GM10248 (cell line): ENCODE measurements at regions not wholly inside any gene's neighbourhood (a gene's known extent, or its start where the extent isn't known, plus 50 kb on each side); places are given as distances from the start of the nearest gene placed in this dataset.

Experiments used
- CTCF ChIA-PET: fragments of 300-600 bp; sonication (Branson Sonifier 250); formaldehyde crosslinking; extraction: SDS; loops from one replicate; lab custom pipeline; 2021; ENCODE audit warnings: antibody characterized with exemption; lab: Yijun Ruan, JAX
- POLR2A ChIA-PET: fragments of 350-650 bp; sonication (Branson Sonifier 250); formaldehyde crosslinking; extraction: SDS; loops from one replicate; lab custom pipeline; 2020; ENCODE audit warnings: antibody characterized with exemption; lab: Yijun Ruan, JAX
- DNase-seq: peaks from one replicate; pipeline ENCODE4 v3.0.0; 2012; ENCODE audit errors: extremely low spot score
- TF ChIP-seq, protein P1 (sequence below): IDR thresholded peaks from 2 replicates; pipeline ENCODE4 v1.5.1; 2012; ENCODE audit warnings: mild to moderate bottlenecking, low read depth; ENCODE audit errors: extremely low read depth, missing control alignments, control extremely low read depth

DNA sequence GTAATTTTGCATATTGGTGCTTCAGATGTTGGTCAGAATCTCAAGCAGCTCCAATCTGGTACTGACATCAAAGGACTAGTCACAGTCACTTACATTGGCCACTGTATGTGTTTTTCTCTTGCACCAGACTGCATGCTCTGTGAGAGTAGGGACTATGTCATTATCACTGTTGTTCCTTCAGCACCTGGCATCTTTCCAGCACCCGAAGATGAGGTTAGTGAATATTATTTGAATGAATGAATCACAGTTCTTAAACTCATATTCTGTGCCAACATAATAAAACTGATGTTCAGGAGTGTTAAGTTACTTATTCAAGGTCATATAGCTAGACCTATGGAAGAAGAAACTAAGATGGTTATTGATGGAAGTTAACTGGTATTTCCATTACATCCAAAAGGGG, 204.5 kb upstream of the TBX3 start:
- CTCF ChIA-PET: interaction anchor here (1.0 kb wide), 1 partner anchor 31 kb away, joined by 3 read pairs; no protein-coding TSS in a partner anchor
- no peak for DNase-seq
- POLR2A ChIA-PET: no interaction called here
- TF ChIP-seq, protein P1, sequence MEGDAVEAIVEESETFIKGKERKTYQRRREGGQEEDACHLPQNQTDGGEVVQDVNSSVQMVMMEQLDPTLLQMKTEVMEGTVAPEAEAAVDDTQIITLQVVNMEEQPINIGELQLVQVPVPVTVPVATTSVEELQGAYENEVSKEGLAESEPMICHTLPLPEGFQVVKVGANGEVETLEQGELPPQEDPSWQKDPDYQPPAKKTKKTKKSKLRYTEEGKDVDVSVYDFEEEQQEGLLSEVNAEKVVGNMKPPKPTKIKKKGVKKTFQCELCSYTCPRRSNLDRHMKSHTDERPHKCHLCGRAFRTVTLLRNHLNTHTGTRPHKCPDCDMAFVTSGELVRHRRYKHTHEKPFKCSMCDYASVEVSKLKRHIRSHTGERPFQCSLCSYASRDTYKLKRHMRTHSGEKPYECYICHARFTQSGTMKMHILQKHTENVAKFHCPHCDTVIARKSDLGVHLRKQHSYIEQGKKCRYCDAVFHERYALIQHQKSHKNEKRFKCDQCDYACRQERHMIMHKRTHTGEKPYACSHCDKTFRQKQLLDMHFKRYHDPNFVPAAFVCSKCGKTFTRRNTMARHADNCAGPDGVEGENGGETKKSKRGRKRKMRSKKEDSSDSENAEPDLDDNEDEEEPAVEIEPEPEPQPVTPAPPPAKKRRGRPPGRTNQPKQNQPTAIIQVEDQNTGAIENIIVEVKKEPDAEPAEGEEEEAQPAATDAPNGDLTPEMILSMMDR: no peak

DNA sequence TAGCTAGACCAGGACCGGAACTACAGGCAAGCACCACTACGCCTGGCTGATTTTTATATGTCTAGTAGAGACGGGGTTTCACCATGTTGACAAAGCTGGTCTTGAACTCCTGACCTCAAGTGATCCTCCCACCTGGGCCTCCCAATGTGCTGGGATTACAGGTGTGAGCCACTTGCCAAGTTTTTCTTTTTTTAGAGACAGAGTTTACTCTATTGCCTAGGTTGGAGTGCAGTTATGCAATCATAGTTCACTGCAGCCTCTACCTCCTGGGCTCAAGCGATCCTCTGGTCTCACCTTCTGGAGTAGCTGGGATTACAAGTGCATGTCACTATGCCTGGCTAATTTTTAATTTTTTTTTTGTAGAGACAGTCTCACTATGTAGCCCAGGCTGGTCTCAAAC, 201.5 kb upstream of the TBX3 start:
- DNase-seq: no peak
- TF ChIP-seq, protein P1: no peak
- POLR2A ChIA-PET: no interaction called here
- CTCF ChIA-PET: interaction anchor here (2.0 kb wide), 1 partner anchor 12 kb away, joined by 5 read pairs; no protein-coding TSS in a partner anchor

DNA sequence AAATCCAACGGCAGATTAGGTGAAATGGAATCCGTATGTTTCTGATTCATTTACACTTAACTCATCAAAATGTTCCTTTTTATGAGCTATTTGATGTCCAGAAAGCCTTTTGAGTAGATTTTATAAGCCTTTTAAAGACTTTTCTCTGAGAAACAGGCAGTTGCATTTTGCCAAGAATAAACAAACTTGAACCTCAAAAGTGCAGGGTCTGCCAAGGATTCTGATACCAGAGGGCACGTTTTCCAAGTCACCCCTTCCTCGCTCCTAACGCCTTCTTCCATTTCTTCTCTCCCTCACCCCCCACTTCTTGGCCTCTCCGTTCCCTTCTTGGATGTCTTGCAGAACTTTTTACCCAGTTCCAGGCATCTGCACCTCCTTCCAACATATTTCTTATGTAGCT, 200.6 kb upstream of the TBX3 start:
- TF ChIP-seq, protein P1: no peak
- ChIA-PET POLR2A (no interaction called here), CTCF (interaction anchor here (2.0 kb wide), 1 partner anchor 11 kb away, joined by 5 read pairs; no protein-coding TSS in a partner anchor)
- DNase-seq: no peak

GRCh38 chr12:114882083-114882482, 198.1 kb upstream of the TBX3 start:
- no peak for DNase-seq
- TF ChIP-seq, protein P1: no peak
- ChIA-PET POLR2A (no interaction called here), CTCF (interaction anchor here (1.4 kb wide), 1 partner anchor 56 kb away, joined by 3 read pairs; no protein-coding TSS in a partner anchor)

DNA sequence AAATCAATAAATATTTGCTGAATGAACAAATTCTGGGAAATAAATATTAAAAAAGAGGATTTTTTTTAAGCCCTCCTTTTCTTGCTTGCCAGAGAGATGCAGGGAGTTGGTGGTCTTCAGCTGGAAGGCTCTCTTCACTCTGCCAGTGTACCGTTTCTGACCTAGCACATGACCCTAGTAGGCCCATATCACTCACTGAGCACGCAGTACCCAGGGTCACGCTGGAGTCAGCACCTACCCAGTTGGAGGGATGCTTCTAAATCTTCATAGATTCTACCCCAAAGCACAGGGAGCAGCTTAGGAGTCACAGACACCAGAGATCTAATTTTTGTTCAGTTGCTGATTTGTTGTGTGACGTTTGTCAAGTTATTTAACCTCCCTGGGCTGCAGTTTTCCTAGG, 195.4 kb upstream of the TBX3 start:
- CTCF ChIA-PET: no interaction called here

GRCh38 chr12:114878781-114879180, 194.8 kb upstream of the TBX3 start:
- TF ChIP-seq, protein P1: no peak
- no peak for DNase-seq
- ChIA-PET POLR2A (no interaction called here), CTCF (no interaction called here)

More for the DNA sequence above, 195.4 kb upstream of the TBX3 start:
- POLR2A ChIA-PET: no interaction called here
- no peak for DNase-seq
- TF ChIP-seq, protein P1: no peak
